Endodermal cell (in vitro differentiated cells): ENCODE measurements at regions not wholly inside any gene's neighbourhood (a gene's known extent, or its start where the extent isn't known, plus 50 kb on each side); places are given as distances from the start of the nearest gene placed in this dataset.

ENCODE experiments used
- DNase-seq: peaks from one replicate; pipeline ENCODE4 v3.0.0-alpha.2; 2017
- H3K27ac ChIP-seq: 2 replicates; pipeline ENCODE4 v1.5.1; 2013; ENCODE audit warnings: mild to moderate bottlenecking, low read depth, low read length, moderate library complexity
- H3K27me3 ChIP-seq: 2 replicates; pipeline ENCODE4 v1.6.1; 2013; ENCODE audit warnings: mild to moderate bottlenecking, low read length, moderate library complexity; ENCODE audit not compliant: insufficient read depth, control insufficient read depth, poor library complexity, severe bottlenecking
- H3K36me3 ChIP-seq: 2 replicates; pipeline ENCODE4 v1.7.0; 2013; ENCODE audit warnings: mild to moderate bottlenecking, low read length, moderate library complexity; ENCODE audit not compliant: control insufficient read depth, insufficient read depth
- H3K4me1 ChIP-seq: one replicate; pipeline ENCODE4 v1.7.0; 2013; ENCODE audit warnings: low read length; ENCODE audit not compliant: control insufficient read depth, insufficient read depth
- H3K4me3 ChIP-seq: 2 replicates; pipeline ENCODE4 v1.5.1; 2013; ENCODE audit warnings: mild to moderate bottlenecking, low read length, moderate library complexity
- H3K9ac ChIP-seq: 2 replicates; pipeline ENCODE4 v1.6.1; 2013; ENCODE audit warnings: mild to moderate bottlenecking, low read length, moderate library complexity; ENCODE audit not compliant: poor library complexity, severe bottlenecking; ENCODE audit errors: extremely low read depth
- H3K9me3 ChIP-seq: 2 replicates; pipeline ENCODE4 v1.6.1; 2013; ENCODE audit warnings: mild to moderate bottlenecking, low read length, moderate library complexity; ENCODE audit not compliant: control insufficient read depth
- H3K27ac Mint-ChIP-seq: 2 replicates; pipeline ENCODE4 v1.8.0; 2020; ENCODE audit warnings: mixed read lengths
- H3K27me3 Mint-ChIP-seq: 2 replicates; pipeline ENCODE4 v1.8.0; 2021; ENCODE audit warnings: mild to moderate bottlenecking, mixed read lengths; ENCODE audit not compliant: insufficient read depth
- H3K36me3 Mint-ChIP-seq: 2 replicates; pipeline ENCODE4 v1.8.0; 2020; ENCODE audit warnings: low read depth, mixed read lengths
- H3K4me1 Mint-ChIP-seq: 2 replicates; pipeline ENCODE4 v1.8.0; 2020; ENCODE audit warnings: mixed read lengths
- H3K4me3 Mint-ChIP-seq: 2 replicates; pipeline ENCODE4 v1.8.0; 2020; ENCODE audit warnings: mild to moderate bottlenecking, moderate library complexity, mixed read lengths
- H3K9me3 Mint-ChIP-seq: 2 replicates; pipeline ENCODE4 v1.8.0; 2020; ENCODE audit warnings: mild to moderate bottlenecking, mixed read lengths
- whole genome bisulfite sequencing, 2 experiments: methylation state at CpG; one replicate each; pipeline versions ENCODE4 v1.1.5 to v1.1.7; 2013; ENCODE audit warnings: missing lambda C conversion rate in 2 of 2, mixed read lengths in 1 of 2; ENCODE audit not compliant: insufficient coverage in 1 of 2, insufficient read length in 1 of 2; 5-methylcytosine and 5-hydroxymethylcytosine counted together
- TF ChIP-seq, protein P1 (sequence below): fragments of 200-600 bp; sonication (generic); conservative IDR thresholded peaks from 2 replicates; pipeline ENCODE4 v1.5.0; 2021; ENCODE audit warnings: antibody characterized with exemption, mild to moderate bottlenecking

DNA sequence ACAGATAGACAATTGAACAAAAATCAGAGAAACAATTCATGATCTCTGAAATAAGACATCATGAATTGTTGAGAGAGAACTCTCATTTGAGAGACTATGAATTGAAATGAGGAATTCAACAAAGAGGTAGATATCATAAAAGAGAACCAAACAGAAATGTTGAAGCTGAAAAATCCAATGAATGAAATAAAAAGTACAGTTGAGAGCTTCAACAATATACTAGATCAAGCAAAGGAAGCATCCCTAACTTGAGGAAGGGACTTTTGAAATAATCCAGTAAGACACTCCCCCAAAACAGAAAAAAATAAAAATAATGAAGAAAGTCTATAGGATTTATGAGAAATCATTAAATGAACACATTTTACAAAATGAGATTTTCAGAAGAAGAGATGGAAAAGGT lies 310.0 kb upstream of the PCDH10 start:
- Mint-ChIP-seq H3K4me3 (no peak overlapping the region), H3K36me3 (no peaks in the 10 kb centered on the region), H3K9me3 (peaks cover 13% of the 10 kb centered on the region), H3K4me1 (no peaks in the 10 kb centered on the region), H3K27me3 (no peaks in the 10 kb centered on the region), H3K27ac (no peak overlapping the region)
- Histone ChIP-seq H3K4me1 (no peaks in the 10 kb centered on the region), H3K4me3 (no peak overlapping the region), H3K27ac (no peak overlapping the region), H3K27me3 (no peaks in the 10 kb centered on the region), H3K36me3 (no peaks in the 10 kb centered on the region), H3K9ac (no peak overlapping the region), H3K9me3 (peaks cover 4% of the 10 kb centered on the region)
- no peak for DNase-seq
- TF ChIP-seq, protein P1, sequence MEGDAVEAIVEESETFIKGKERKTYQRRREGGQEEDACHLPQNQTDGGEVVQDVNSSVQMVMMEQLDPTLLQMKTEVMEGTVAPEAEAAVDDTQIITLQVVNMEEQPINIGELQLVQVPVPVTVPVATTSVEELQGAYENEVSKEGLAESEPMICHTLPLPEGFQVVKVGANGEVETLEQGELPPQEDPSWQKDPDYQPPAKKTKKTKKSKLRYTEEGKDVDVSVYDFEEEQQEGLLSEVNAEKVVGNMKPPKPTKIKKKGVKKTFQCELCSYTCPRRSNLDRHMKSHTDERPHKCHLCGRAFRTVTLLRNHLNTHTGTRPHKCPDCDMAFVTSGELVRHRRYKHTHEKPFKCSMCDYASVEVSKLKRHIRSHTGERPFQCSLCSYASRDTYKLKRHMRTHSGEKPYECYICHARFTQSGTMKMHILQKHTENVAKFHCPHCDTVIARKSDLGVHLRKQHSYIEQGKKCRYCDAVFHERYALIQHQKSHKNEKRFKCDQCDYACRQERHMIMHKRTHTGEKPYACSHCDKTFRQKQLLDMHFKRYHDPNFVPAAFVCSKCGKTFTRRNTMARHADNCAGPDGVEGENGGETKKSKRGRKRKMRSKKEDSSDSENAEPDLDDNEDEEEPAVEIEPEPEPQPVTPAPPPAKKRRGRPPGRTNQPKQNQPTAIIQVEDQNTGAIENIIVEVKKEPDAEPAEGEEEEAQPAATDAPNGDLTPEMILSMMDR = no peak

DNA sequence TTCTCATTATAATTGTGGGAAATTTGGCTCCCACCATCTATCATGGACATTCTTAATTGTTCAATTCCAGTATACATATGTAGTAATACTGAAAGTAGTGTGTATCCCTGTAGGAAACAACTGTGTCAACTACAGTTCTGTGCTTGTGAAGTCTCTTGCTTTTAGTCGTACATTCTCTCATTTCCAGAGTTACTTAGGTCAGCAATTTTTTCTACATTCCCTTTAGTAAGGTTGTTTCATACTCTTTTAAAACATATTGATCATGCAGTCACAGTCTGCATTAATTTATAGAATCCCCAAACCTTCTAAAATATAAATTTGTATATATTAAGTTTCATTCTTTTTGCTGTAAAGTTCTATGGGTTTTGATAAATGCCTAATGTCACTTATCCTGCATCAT lies 289.2 kb upstream of the PCDH10 start:
- Mint-ChIP-seq H3K4me3 (no peak overlapping the region), H3K27me3 (no peaks in the 10 kb centered on the region), H3K9me3 (no peaks in the 10 kb centered on the region), H3K36me3 (no peaks in the 10 kb centered on the region), H3K27ac (no peak overlapping the region), H3K4me1 (peaks cover 2% of the 10 kb centered on the region)
- no peaks in the 10 kb centered on the region for H3K9me3 ChIP-seq
- H3K4me1 ChIP-seq = no peaks in the 10 kb centered on the region
- H3K27ac ChIP-seq = no peak overlapping the region
- 84% methylated on average over 1 of the region's 1 CpG; no CpG with 5 or more reads in 1 of the 2 experiments for WGBS, 2 experiments
- H3K27me3 ChIP-seq = no peaks in the 10 kb centered on the region
- H3K4me3 ChIP-seq = no peak overlapping the region
- DNase-seq = no peak
- TF ChIP-seq, protein P1 = no peak
- H3K36me3 ChIP-seq = no peaks in the 10 kb centered on the region
- H3K9ac ChIP-seq = no peak overlapping the region

- H3K4me3 ChIP-seq = no peak overlapping the region
- H3K27me3 ChIP-seq = no peaks in the 10 kb centered on the region
- H3K9ac ChIP-seq = no peak overlapping the region
- Mint-ChIP-seq H3K9me3 (no peaks in the 10 kb centered on the region), H3K27me3 (no peaks in the 10 kb centered on the region), H3K36me3 (no peaks in the 10 kb centered on the region), H3K4me3 (no peak overlapping the region), H3K27ac (no peak overlapping the region), H3K4me1 (peaks cover 2% of the 10 kb centered on the region)
- DNase-seq = no peak
- TF ChIP-seq, protein P1 = no peak
- no peak overlapping the region for H3K27ac ChIP-seq
- no peaks in the 10 kb centered on the region for H3K36me3 ChIP-seq
- no peaks in the 10 kb centered on the region for H3K4me1 ChIP-seq
- H3K9me3 ChIP-seq = no peaks in the 10 kb centered on the region
Observed at GRCh38 chr4:132860976-132861375, 288.1 kb upstream of the PCDH10 start.
